Stimulated activated CD4-positive, alpha-beta T cell treated with anti-CD3 and anti-CD28 coated beads, Interleukin-12 subunit alpha, Interleukin-12 subunit beta, amount 100 ng/mL, for 4 hours (primary cell): ENCODE measurements at regions not wholly inside any gene's neighbourhood (a gene's known extent, or its start where the extent isn't known, plus 50 kb on each side); places are given as distances from the start of the nearest gene placed in this dataset.

Experiments
- DNase-seq: peaks from one replicate; pipeline ENCODE4 v3.0.0-alpha.2; 2020

GRCh38 chr1:87685311-87686135 lies 356.8 kb downstream of the LMO4 start:
- no peak for DNase-seq

- no peak for DNase-seq
These were observed 357.4 kb downstream of the LMO4 start for GRCh38 chr1:87686136-87686495.

- DNase-seq: no peak
These were observed 358.0 kb downstream of the LMO4 start for GRCh38 chr1:87686671-87687070.

GRCh38 chr1:87688136-87688535 lies 359.5 kb downstream of the LMO4 start:
- DNase-seq: no peak

GRCh38 chr1:87689487-87689886 lies 360.8 kb downstream of the LMO4 start:
- no peak for DNase-seq

- no peak for DNase-seq
These were observed 367.8 kb downstream of the LMO4 start for GRCh38 chr1:87696483-87696882.

GRCh38 chr1:87702455-87702854 lies 373.8 kb downstream of the LMO4 start:
- DNase-seq: no peak

- no peak for DNase-seq
These were observed 376.6 kb downstream of the LMO4 start for GRCh38 chr1:87705233-87705632.

GRCh38 chr1:87706203-87706602 lies 377.5 kb downstream of the LMO4 start:
- no peak for DNase-seq

- no peak for DNase-seq
These were observed 378.1 kb downstream of the LMO4 start for GRCh38 chr1:87706779-87707228.

- DNase-seq: no peak
These were observed 378.7 kb downstream of the LMO4 start for GRCh38 chr1:87707411-87707810.

- DNase-seq: no peak
These were observed 383.8 kb downstream of the LMO4 start for GRCh38 chr1:87712261-87713010.

GRCh38 chr1:87714278-87714677 lies 385.6 kb downstream of the LMO4 start:
- DNase-seq: no peak

GRCh38 chr1:87715052-87715451 lies 386.4 kb downstream of the LMO4 start:
- no peak for DNase-seq

- DNase-seq: no peak
These were observed 386.8 kb downstream of the LMO4 start for GRCh38 chr1:87715471-87715870.

- DNase-seq: no peak
These were observed 388.5 kb downstream of the LMO4 start for GRCh38 chr1:87717157-87717670.

GRCh38 chr1:87718241-87718950 lies 389.7 kb downstream of the LMO4 start:
- DNase-seq: no peak

- no peak for DNase-seq
These were observed 391.0 kb downstream of the LMO4 start for GRCh38 chr1:87719658-87720057.

- DNase-seq: no peak
These were observed 391.9 kb downstream of the LMO4 start for GRCh38 chr1:87720561-87720960.

GRCh38 chr1:87723193-87723592 lies 394.5 kb downstream of the LMO4 start:
- DNase-seq: no peak

- no peak for DNase-seq
These were observed 399.5 kb downstream of the LMO4 start for GRCh38 chr1:87728169-87728568.

- DNase-seq: no peak
These were observed 401.9 kb downstream of the LMO4 start for GRCh38 chr1:87730274-87731216.
